ENCODE measurements at regions not wholly inside any gene's neighbourhood (a gene's known extent, or its start where the extent isn't known, plus 50 kb on each side); places are given as distances from the start of the nearest gene placed in this dataset.
"Not testable (repeated sequence)": the region's sequence is repeated elsewhere in the genome, so short reads cannot be mapped to it uniquely, and the experiment has no call there.

DNA sequence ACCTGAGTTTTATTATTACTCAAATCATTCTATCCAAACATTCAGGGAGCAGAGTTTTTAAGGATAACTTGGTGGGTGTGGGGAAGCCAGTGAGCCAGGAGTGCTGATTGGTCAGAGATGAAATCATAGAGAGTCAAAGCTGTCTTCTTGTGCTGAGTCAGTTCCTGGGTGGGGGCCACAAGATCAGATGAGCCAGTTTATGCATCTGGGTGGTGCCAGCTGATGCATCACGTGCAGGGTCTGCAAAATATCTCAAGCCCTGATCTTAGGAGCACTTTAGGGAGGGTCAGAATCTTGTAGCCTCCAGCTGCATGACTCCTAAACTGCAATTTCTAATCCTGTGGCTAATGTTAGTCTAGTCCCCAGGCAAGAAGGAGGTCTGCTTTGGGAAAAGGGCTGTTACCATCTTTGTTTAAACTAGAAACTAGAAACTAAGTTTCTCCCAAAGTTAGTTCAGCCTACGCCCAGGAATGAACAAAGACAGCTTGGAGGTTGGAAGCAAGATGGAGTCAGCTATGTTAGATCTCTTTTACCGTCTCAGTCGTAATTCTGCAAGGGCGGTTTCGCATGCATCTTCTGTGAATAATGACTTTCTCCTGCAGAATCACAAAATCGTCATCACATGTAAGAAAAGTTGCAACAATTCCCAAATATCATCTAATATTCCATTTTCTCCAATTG, 97.5 kb downstream of the ZNF664 start:
- peak; percentile 38 for DNase-seq

- DNase-seq = no peak
These were observed 98.0 kb downstream of the ZNF664 start for GRCh38 chr12:124071075-124071443.

GRCh38 chr12:124073356-124074035, 100.5 kb downstream of the ZNF664 start:
- DNase-seq = peak; percentile 51

DNA sequence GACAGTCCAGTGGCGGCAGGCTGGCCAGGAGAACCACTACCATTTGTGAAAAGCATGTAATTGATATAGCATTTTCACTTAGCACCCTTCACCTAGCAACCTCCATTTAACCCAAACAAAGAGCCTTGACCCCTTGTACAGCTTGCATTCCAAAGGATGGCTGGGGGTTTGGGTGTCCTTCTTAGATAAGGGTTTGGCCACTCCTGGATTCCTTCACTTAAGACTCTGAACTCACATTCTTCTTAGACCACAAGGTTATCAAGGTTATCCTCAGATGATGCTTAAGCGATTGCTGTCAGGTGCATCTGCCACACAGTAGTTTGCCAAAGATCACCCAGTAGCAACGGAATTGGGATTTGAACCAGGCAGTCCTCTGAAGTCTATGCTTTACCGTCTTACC, 102.8 kb downstream of the ZNF664 start:
- DNase-seq = no peak

DNA sequence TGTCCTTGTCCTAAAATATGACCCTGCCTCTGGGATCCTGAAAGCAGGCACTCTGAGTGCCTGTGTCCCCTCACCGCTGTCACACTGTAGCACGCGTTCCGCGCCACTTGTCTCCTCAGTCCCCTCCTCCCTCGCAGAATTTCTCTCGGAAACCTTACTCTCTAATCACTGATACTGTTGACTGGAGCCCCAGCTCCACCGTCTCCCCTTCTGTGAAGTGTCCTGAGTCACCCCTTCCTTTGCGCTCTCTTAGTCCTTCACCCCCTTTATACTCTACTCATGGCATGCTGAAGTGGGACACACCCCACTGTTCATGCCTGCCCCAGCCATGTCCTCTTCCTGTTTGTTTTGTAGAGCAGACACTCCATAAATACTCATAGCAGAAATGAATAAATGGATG, 104.7 kb downstream of the ZNF664 start:
- DNase-seq = no peak

DNA sequence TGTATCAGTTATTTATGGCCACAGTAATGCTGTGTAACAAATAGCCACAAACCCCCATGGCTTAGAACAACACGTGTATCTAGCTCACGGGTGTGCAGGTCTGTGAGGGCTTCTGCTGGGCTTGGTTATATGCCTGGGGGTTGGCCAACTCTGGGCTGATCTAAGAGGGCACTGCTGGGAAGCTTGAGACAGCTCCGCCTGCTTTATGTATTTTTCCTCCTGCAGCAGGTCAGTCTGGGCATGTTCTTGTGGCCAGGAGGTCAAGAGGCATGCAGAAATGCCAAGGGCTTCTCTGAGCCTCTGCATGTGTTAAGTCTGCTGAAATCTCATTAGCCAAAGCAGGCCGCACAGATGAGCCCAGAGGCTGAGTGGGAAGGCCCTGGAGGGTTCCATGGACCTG, 105.8 kb downstream of the ZNF664 start:
- DNase-seq = no peak

DNA sequence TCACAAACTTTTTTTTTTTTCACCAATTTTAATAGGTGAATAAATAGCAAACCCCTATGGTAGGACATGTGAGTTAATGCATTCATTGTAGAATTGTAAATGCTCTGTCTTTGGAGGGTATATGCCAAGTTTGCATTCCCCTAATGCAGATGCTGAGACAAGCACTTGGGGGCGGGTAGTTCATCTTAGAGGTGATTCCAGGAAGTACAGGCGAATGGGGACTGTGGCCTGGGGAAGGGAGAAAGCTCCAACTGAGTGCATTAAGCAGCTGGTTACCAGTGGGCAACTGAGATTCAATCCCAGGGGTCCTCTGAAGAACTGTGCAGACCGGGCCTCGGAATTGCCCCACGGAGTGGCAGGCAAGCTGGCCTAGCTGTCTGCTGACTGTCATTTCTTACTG, 107.6 kb downstream of the ZNF664 start:
- DNase-seq = no peak

GRCh38 chr12:124082012-124082411, 109.0 kb downstream of the ZNF664 start:
- DNase-seq = no peak

- DNase-seq = no peak
These were observed 109.7 kb downstream of the ZNF664 start for GRCh38 chr12:124082687-124083086.

DNA sequence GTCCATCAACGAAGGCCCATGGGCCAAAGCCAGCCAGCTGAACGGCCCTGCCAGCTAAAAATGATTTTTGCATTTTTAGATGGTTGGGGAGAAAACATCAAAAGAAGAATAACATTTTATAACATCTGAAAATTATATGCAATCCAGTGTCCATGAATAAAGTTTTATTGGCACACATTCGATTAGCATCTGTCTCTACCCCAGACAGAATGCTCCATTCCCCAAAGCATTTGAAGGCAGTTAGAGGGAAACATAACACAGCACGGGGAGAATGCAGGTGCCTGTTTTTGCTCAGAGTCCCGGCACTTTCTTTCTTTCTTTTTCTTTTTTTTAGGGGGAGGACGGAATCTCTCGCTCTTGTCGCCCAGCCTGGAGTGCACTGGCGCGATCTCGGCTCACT, 110.7 kb downstream of the ZNF664 start:
- no peak for DNase-seq

- no peak for DNase-seq
These were observed 112.6 kb downstream of the ZNF664 start for GRCh38 chr12:124085419-124086296.

DNA sequence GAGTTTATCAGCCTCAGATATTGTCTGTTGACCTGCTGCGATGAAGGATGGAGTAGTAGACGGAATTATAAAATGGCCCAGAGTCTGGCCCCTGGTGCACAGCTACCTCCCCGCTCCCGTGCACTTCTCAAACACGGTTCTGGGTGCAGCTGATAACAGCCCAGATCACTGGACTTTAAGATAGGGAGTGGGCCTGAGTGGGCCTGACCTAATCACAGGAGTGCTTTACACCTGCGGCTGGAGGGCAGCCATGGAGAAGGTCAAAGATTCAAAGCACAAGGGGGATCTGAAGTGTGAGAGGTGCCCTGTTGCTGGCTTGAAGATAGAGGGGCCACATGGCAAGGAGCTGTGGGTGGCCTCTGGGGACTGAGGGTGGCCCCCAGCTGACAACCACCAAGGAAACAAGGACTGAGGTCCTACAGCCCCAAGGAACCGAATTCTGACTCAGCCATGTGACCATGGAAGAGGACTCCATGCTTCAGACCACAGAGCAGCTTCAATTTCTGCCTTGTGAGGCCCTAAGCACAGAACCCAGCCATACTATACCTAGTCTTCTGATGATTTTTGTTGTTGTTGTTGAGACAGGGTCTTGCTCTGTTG, 113.4 kb downstream of the ZNF664 start:
- DNase-seq = no peak

DNA sequence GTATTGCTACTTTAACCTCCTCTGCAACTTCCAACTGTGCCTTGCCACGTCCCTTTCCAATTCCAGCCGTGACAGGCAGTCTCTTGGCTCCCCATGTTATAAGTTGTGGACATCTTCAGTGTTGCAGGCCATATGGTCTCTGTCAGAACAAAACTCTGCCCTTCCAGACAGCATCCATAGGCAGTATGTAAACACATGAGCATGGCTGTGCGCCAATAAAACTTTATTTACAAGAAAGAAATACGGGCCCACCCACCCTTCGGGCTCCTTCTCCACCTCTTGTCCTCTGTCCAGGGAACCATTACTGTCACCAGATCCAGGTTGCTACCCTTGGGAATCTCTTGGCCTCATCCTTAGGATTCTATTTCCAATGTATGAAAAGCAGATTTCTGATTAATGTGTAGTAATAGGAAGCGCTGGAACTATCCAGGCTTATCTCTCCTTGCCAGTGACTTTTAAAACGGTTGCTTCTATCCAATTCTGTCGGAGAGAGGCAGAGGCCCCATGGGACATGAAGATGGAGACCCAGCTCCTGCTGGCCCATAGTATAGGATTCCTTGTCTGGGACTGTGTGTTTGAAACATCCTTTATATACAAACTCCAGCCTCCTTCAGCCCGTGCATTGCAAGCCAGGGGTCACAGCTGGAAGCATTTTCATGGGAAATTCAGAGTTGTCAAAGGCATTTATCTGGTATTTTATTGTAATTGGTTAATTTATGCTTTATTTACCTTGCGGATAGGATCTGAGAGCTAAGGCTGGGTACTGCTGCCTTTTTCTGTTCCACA, 114.4 kb downstream of the ZNF664 start:
- DNase-seq = no peak

DNA sequence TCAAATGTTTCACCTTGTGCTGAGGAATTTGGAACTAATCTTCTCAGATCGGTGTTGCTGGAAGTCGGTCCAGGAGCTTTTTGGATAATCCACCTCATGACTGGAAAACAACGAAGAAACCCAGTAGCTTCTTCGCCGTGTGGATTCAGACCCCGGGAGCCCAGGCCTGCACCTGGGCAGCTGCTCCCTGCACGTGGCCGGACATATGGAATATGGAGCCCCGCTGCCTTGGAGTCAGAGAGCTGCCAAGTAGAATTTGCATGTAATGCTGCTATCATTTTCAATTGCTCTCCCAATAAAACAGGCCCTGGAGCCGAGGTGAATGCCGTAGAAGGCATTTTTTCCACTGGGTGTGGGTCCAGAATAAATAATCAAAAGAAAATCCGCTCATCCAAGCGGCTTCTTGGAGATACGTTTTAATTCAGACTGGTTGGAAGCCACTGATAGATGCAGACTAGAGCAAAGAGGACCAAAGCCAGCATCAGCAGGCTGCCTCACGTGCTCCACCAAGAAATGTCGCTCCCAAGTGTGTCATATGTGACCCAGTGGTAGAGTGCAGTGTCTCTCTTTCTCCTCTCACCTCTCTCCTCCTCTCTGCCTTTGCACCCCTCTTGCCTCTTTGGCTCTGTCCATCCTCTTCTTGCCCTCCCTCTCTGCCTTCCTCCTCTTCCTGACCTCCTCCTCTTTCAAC, 115.3 kb downstream of the ZNF664 start:
- DNase-seq = no peak

- not testable (repeated sequence) for DNase-seq
These were observed 116.3 kb downstream of the ZNF664 start for GRCh38 chr12:124089181-124089914.

DNA sequence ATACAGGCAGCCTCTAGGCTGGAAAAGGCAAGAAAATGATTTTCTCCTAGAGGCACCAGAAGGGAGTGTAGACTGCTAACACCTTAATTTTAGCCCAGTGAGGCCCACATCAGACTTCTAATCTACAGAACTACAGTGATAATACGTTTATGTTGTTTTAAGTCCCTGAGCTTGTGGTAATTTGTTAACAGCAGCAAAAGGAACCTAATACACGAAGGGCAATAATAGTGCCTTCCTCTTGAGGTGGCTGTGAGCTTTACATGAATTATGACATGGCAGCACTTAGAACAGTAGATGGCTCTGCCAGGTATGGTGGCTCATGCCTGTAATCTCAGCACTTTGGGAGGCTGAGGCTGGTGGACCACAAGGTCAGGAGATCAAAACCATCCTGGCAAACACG, 118.8 kb downstream of the ZNF664 start:
- no peak for DNase-seq

DNA sequence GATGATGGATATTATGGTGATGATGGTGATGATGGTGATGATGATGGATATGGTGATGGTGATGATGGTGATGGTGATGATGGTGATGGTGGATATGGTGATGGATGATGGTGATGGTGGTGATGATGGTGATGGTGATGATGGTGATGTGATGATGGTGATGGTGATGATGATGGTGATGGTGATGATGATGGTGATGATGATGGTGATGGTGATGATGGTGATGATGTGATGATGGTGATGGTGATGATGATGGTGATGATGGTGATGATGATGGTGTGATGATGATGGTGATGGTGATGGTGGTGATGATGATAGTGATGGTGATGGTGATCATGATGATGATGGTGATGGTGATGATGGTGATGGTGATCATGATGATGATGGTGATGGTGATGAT, 119.5 kb downstream of the ZNF664 start:
- DNase-seq = not testable (repeated sequence)

DNA sequence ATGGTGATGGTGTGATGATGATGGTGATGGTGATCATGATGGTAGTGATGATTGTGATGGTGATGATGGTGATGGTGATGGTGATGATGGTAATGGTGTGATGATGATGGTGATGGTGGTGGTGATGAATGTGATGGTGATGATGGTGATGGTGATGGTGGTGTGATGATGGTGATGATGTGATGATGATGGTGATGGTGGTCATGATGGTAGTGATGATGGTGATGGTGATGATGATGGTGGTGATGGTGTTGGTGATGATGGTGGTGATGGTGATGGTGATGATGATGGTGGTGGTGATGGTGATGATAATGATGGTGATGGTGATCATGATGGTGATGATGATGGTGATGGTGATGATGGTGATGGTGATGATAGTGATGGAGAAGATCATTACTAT, 120.3 kb downstream of the ZNF664 start:
- no peak for DNase-seq

DNA sequence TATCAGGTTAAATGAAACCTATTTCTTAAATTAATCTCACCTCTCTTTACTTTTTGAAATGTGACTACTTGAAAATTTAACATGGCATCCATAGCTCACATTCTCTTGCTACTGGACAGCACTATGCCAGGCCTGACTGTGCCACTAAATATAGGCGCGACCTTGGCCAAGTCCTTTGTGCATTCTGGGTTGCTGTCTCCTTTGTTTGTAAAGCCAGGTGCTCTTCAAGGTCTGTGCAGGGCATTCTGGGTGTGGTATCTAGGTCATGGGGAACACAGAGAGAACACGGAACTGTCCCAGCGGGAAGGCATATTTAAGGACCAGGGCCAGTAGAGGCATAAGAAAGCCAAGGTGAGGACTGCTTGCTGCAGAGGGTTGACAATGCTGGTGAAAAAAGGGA, 121.2 kb downstream of the ZNF664 start:
- no peak for DNase-seq

DNA sequence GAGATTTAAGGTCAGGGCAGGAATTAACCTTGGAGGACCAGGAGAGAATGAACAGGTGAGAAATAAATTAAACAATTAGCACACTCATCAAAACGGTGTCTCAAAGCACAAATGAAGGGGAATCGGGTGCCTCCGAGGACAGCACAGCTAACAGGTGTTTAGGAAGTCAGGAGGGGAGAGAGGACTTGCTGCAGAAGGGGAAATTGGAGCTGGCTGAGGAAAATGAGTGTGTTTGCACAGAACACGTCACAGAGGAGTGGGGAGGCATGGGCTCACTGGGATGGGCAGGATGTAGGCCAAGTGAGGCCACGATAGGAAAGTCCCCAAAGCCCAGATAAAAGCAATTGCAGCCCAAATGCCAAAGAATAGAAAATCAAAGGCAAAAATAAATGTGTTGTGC, 121.7 kb downstream of the ZNF664 start:
- no peak for DNase-seq

GRCh38 chr12:124096109-124096508, 123.1 kb downstream of the ZNF664 start:
- no peak for DNase-seq

Data from OCI-M1 (cell line).